ENCODE measurements at regions not wholly inside any gene's neighbourhood (a gene's known extent, or its start where the extent isn't known, plus 50 kb on each side); places are given as distances from the start of the nearest gene placed in this dataset.
"Not testable (repeated sequence)": the region's sequence is repeated elsewhere in the genome, so short reads cannot be mapped to it uniquely, and the experiment has no call there.

DNA sequence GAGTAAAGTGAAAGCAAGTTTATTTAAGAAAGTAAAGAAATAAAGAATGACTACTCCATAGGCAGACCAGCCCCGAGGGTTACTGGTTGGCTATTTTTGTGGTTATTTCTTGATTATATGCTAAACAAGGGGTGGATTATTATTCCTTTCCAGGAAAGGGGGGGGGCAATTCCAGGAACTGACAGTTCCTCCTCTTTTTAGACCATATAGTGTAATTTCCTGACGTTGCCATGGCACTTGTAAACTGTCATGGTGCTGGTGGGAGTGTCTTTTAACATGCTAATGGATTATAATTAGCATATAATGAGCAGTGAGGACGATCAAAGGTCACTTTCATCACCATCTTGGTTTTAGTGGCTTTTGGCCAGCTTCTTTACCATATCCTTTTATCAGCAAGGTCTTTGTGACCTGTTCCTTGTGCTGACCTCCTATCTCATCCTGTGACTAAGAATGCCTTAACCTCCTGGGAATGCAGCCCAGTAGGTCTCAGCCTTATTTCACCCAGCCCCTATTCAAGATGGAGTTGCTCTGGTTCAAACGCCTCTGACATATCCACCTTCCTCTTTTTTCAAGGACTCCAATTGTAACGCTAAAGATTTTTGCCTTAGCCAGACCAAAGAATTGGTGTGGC, 104.1 kb downstream of the FAM72C start:
- not testable (repeated sequence) for TF ChIP-seq POLR2AphosphoS5 (IDR thresholded peaks at IDR 0.05; ENCODE audit: low read depth, low read length); NFE2L1 (CRISPR knock-in tag; IDR thresholded peaks at IDR 0.05; ENCODE audit: borderline replicate concordance); IRF2 (CRISPR knock-in tag; IDR thresholded peaks at IDR 0.05); CTCF (CRISPR knock-in tag; IDR thresholded peaks at IDR 0.05); AHDC1 (CRISPR knock-in tag; IDR thresholded peaks at IDR 0.05; ENCODE audit: borderline replicate concordance); NCOA2 (CRISPR knock-in tag; IDR thresholded peaks at IDR 0.05); ATF7-NPFF (CRISPR knock-in tag; IDR thresholded peaks at IDR 0.05; ENCODE audit: low read depth); ETV6 (CRISPR knock-in tag; conservative IDR thresholded peaks at IDR 0.05)
- TF ChIP-seq, protein P1, sequence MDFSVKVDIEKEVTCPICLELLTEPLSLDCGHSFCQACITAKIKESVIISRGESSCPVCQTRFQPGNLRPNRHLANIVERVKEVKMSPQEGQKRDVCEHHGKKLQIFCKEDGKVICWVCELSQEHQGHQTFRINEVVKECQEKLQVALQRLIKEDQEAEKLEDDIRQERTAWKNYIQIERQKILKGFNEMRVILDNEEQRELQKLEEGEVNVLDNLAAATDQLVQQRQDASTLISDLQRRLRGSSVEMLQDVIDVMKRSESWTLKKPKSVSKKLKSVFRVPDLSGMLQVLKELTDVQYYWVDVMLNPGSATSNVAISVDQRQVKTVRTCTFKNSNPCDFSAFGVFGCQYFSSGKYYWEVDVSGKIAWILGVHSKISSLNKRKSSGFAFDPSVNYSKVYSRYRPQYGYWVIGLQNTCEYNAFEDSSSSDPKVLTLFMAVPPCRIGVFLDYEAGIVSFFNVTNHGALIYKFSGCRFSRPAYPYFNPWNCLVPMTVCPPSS (IDR thresholded peaks at IDR 0.05) = not testable (repeated sequence)
